HG03159 (cell line): ENCODE measurements at regions not wholly inside any gene's neighbourhood (a gene's known extent, or its start where the extent isn't known, plus 50 kb on each side); places are given as distances from the start of the nearest gene placed in this dataset.
A peak's percentile ranks its signal among the peaks of the same experiment; 100 is the strongest.
"Not testable (repeated sequence)": the region's sequence is repeated elsewhere in the genome, so short reads cannot be mapped to it uniquely, and the experiment has no call there.

Source experiments
- ATAC-seq: cut with Tn5 transposase; IDR thresholded peaks from one replicate; pipeline ENCODE4 v1.9.1; 2021; ENCODE audit warnings: mild to moderate bottlenecking, moderate library complexity; ENCODE audit not compliant: unreplicated experiment

DNA sequence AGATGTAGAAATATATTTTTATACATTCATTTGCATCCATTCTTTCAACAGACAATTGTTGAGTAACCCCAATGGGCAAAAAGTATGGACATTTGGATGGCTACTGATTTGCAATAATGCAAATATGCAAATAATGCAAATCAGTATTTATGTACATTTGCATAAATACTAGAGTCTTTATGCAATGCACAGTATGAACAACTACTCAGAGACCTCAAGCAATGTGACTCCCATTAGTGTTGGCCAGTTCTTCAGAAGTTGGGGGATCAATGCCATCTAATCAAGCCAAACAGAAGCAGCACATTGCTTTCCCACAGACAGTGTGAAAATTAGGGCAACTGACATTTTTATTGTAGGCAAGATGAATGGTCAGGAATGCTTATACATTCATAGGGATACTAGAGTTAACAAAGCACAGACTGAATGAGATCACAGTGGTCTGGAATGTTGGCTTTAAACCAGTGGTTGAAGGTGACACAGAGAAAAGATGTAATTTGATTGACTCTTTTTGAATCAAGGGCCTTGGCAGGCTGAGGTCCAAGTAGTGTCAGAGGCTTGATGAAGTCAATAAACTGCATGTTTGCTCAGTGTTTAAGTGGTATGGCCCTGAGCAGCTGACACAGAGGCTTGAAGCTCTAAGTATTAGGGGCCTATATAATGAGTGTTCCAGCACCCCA is 256.6 kb downstream of the CTH start:
- no peak for ATAC-seq

DNA sequence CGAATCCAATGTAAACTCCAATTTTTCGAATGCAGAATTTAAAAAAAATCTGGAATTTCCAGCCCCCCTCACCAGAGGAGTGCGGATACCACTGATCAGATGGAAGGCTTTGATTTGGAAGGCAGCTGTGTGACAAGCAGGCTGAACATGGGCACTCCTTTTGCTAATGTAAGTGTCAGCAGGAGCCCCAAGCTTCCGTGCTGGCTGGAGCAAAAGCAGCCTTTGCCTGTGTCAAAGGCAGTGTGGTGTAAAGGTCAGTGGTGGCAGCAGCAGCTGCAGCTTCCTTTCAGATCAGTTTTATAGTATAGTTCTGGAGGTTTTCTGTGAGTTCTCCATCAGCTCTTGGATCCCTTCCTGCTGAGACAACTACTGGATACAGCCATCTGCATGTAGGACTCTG is 259.9 kb downstream of the CTH start:
- ATAC-seq = no peak

DNA sequence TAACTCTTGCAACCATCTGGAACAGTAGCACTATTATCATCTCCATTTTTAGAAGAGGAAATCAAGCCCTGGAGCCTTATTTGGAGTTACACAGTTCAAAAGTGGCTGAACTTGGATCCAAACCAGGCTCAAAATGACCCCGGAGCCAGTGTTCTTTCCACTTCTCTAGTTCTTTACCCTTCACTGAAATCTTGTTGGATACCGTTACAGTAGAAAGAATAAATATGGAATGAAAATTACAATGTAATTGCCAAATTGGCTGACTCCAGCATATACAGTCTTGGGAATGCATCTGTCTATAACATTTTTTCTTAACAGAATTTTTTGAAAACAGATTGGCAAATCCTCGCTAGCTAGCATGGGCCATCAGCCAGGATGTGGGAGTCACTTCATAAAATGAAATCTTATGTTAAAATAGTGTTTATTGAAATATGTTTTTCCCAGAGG is 261.4 kb downstream of the CTH start:
- no peak for ATAC-seq

GRCh38 chr1:70674941-70675685 is 264.0 kb downstream of the CTH start:
- ATAC-seq = no peak

DNA sequence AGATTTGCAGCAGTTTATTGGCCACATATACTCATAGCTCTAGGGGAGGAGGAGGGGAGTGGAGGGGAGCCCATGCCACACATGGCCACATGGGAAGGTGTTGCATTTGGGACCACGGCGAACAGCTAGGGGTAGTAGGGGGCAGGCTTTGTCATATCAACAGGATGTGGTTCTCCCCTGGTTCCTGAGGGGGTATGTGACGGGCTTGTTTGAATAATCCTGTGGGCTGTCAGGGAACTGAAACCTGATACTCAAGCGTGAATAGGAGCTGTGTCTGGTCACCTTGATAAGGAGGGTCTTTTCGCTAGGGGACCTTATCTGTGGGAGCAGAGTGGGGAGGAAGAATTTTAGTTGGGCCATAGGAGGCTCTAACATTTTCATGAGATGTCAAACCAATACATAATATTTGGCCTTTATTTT is 264.7 kb downstream of the CTH start:
- peak; percentile 84 for ATAC-seq

- ATAC-seq = peak; percentile 99
Observed at GRCh38 chr1:70685300-70686286, 274.5 kb downstream of the CTH start.

GRCh38 chr1:70688580-70688979 is 277.5 kb downstream of the CTH start:
- no peak for ATAC-seq

GRCh38 chr1:70706381-70707037 is 295.4 kb downstream of the CTH start:
- no peak for ATAC-seq

- no peak for ATAC-seq
Observed at GRCh38 chr1:70707214-70707613, 296.1 kb downstream of the CTH start.

- ATAC-seq = no peak
Observed at GRCh38 chr1:70714149-70714548, 303.1 kb downstream of the CTH start.

GRCh38 chr1:70717211-70717610 is 306.1 kb downstream of the CTH start:
- ATAC-seq = no peak

DNA sequence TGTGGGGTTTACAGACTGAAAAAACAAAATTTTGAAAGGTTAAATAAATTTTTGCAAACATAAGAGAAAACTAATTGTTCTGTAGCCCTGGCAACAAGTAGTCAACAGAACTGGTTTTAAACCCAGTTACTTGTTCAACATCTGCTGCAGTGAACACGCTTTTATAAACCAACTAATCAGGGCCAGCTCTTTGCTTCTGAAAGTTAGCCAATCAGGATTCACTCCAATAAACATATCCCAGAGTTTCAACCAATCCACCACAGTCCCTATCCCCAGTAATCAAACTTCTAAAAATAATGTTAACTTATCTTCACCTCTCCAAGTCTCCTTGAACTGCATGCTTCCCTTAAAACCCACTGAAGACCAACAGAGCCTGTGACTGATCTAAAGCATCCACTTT is 306.6 kb downstream of the CTH start:
- ATAC-seq = no peak

GRCh38 chr1:70718086-70718630 is 307.1 kb downstream of the CTH start:
- no peak for ATAC-seq

DNA sequence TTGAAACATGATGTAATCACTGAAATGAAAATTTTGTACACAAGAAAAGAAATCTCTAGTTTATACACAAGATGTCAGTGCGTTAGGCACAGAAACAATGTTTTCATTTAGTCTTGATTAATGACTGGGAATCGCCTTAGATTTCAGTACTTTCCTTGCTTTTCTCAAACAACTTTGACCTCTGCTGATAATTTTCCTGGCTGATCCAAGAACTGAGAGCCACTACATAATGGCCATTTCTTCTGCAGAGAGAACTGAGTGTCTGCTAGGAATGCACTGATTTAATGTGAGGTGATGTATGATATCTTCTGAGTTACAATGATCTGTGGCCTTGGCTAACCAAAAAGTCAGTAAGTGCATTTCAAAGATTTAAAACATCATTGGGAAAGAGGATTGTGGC is 308.1 kb downstream of the CTH start:
- ATAC-seq = no peak

DNA sequence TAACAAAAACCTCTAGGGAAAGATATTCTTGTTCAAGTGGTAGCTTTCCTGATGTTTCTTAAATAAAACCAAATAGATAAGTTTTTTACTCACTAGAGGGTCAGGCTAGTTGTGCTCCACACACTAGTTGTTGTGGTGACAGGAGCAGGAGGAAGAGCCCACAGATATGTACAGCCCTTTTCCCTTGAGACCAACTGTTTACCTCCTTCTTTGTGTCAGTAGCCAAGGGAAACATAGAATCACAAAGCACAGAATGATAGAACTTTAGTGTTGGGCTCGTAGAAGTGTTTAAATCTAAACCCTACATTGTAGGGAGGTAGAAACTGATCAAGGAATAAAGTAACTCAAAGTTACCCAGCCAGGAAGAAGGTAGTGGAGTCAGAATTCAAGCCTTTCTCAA is 309.0 kb downstream of the CTH start:
- no peak for ATAC-seq

DNA sequence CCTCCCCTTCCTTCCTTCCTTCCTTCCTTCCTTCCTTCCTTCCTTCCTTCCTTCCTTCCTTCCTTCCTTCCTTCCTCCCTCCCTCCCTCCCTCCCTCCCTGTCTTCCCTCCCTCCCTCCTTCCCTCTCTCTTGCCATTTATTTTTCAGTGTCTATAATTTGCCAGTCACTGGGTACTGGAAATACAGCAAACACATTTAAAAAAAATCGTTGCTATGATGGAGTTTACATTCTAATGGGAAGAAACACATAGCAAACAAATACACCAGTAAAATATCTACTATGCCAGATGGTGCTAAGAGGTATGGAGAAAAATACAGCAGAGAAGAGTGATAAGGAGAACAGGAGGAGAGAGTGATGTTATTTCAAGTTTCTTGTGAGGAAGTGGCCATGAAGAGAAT is 309.5 kb downstream of the CTH start:
- no peak for ATAC-seq

- ATAC-seq = no peak
Observed at GRCh38 chr1:70727886-70728489, 316.9 kb downstream of the CTH start.

DNA sequence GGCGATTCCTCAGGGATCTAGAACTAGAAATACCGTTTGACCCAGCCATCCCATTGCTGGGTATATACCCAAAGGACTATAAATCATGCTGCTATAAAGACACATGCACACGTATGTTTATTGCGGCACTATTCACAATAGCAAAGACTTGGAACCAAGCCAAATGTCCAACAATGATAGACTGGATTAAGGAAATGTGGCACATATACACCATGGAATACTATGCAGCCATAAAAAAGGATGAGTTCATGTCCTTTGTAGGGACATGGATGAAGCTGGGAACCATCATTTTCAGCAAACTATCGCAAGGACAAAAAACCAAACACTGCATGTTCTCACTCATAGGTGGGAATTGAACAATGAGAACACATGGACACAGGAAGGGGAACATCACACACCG is 311.1 kb downstream of the PTGER3 start:
- ATAC-seq = not testable (repeated sequence)

DNA sequence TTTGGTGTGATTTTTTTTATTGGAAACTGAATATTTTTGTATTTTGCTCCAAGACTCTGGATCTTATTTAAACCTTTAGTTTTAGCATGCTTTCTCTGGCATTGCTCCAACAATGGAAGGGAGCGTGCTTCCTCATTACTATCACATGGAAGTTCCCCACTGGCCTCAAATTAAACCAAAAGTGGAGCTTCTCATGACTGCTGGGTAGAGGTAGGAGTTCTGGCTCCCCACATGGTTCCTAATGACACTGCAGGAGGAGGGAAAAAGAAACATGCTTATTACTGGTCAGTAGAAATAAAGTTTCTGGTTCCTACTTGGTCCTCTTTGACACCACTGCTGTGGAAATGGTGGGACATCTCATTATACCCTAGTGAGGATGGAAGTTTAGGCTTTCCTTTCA is 310.5 kb downstream of the PTGER3 start:
- no peak for ATAC-seq

- no peak for ATAC-seq
Observed at GRCh38 chr1:70738624-70739023, 309.0 kb downstream of the PTGER3 start.
